CD4-positive, alpha-beta T cell treated with Interferon alpha-2 for 1 hour (primary cell): ENCODE measurements at regions not wholly inside any gene's neighbourhood (a gene's known extent, or its start where the extent isn't known, plus 50 kb on each side); places are given as distances from the start of the nearest gene placed in this dataset.

Source experiments
- DNase-seq, 2 donors: peaks; one replicate each; pipeline ENCODE4 v3.0.0-alpha.2; 2020 to 2022

DNA sequence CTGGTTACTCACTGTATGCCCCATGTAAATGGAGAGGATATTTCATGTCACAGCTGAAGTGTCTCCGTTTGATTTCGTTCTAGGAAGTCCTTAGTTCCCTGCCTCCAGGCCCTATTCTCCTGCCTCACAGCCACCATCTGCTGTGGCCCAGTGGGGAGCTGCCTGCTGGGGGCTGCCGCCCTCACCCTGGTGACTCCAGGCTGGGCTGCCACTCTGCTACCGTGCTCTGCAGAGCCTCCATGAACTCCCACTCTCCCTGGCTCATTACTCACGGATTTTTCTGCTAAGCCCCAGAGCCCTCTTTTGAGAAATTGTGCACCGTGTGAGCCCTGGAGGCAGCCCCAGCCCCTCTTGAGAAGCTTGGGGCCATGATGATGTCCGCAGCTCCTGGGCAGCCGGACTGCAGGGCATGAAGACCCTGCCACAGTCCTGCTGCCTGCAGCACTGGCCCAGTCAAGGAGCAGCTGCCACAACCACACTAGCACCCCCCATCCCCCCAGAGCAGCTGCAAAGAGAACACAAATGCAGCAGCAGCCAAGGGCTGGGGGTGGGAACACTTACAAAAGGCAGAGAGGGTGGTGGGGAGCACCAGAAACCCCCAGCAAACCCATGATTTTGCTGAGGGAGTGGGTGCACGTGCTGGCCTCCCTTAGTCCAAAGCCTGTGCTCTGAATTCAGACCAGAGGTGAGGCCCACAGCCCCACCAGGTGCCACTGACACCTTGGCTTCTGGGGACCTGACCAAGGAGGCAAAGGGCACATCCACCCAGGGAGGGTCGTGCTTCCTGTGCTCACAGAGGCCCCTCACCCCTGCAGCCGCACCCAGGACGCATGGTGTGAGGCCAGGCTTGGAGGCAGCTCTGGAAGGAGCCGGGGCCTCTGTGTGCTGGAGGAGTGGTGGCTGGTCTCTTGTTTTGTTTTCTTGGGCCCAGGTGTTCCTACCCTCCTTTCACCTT, 270.2 kb upstream of the RAB6C start:
- no peak for DNase-seq

DNA sequence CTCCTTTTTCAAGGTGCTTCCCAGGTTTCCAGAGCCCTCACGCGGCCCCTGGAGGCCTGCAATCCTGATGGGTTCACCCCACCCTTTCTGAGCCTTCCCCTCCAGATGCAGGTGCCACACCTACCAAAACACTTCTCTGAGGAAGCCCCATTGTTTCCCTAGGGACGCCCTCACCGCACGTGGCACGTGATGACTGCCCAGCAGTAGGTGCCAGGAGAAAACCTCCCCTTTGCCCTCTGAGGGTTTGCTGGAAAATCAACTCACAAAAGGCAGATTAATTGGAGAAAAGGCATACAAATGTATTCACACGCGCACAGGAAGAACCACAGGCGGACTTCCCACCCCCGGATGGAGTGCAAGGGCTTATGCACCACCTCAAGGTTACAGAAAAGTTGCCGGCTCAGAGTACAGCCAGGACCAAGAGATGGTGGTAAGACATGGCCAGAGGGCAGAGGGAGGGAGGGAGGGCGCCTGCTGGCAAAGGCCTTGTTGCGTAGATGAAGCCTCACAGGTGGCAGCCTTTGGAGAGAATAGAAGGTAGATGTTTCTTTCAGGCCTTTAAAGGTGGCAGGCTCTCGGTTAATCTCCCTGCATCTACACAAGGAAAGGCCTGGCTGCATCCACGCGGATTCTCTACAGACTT, 269.4 kb upstream of the RAB6C start:
- DNase-seq: no peak

DNA sequence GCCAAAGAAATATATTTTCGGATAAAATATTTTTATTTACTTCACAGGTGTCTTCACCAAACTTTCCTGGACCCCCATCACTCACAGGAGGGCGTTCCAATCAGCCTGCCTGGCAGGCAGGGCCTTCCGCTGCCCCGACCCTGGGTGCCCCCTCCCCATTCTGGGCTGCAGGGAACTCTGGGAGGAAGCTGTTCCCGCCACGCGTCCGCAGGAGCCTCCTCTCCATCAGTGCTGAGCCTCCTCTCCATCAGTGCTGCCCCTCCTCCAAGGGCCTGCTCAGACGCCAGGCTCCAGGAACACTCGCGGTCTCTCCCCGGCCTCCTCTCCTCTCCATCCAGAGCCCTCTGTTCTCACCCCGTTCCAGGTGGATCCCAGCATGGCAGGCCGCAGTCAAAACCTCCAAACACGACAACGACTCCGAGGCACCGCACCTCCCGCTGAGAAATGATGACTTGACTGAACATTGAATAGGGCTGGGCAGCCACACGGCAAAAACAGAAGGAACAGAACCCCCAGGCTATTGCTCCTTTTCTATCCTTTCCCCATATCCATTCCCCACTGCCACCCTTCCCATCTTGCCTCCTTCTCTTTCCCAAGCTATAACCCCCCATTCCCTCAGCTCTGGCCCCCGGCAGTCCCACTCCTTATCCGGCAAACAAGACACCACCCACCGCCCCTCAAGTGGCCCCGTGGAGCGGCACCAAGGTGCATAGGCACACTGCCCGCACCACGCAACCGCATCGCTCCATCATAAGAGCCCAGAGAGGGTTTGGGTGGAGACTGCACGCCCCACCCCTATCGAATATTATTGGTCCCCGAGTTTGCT, 268.6 kb upstream of the RAB6C start:
- no peak for DNase-seq

DNA sequence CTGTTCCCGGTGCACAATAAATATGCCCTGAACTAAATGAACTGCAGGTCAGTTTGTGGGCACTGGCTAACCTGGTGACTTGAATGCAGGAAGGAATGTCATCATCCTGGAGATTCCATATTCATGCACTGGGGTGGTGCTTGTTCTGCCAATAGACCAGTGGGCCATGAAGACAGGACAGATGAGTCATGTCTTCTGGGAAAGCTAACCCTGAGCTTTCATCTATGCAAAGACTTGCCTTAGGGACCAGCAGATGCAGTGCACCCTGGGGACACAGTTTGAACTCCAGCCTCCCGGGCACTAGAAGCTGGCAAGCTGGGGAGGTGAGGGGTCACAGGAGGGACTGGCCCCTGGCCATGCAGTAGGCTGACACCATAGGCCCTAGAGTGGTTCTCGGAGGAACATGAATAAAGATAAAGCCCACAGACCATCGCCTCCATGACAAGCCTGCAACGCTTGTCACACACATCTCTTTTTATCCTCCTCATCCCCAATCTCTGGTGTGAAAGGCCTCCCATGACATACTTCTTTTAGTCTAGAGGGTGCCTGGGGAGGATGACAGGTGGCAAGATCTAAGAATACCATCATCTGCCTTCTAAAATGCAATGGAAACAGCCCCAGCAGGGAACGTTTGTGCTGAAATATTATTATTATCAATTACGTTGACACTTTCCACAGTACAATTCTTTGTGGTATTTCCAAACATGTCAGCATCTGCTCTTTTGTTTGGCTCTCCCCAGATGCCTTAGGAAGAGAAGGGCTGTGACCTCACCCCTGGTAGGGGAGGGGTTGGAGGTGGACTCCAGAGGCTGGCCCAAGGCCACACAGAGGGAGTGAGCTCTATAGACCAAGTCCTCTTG, 267.4 kb upstream of the RAB6C start:
- DNase-seq: no peak

DNA sequence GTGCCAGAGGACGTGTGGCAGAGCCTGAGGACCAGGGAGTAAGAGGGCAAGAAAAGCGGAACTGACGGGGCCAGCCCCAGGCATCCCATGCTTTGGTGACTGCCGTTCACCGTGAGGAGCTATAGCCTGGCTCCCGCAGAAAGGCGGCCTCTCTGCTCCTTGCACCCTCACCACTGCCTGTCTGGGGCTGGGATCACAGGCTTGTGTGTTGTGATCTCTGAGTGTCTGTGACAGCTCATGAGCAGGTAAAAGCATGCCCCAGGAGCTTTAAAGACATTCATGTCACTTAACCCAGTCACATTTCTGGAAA, 266.8 kb upstream of the RAB6C start:
- DNase-seq: no peak

DNA sequence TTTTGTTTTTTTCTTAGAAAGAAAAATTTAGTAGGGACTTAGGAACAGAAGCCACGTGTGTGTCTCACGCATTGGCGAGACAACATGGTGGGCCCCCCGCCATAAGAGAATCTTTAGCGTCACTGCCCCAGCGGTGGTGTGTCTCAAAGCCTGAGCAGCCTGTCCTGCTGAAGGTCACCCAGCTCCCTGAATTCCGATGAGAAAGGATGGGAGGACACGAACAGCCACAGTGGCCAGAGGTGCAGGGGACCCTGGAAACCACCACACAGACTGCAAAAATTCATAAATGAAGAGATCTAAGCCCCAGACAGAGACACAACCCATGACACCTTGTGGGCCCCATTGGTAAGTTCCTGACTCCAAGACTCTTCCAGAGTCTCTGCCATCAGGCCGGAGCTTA, 266.1 kb upstream of the RAB6C start:
- DNase-seq: no peak

DNA sequence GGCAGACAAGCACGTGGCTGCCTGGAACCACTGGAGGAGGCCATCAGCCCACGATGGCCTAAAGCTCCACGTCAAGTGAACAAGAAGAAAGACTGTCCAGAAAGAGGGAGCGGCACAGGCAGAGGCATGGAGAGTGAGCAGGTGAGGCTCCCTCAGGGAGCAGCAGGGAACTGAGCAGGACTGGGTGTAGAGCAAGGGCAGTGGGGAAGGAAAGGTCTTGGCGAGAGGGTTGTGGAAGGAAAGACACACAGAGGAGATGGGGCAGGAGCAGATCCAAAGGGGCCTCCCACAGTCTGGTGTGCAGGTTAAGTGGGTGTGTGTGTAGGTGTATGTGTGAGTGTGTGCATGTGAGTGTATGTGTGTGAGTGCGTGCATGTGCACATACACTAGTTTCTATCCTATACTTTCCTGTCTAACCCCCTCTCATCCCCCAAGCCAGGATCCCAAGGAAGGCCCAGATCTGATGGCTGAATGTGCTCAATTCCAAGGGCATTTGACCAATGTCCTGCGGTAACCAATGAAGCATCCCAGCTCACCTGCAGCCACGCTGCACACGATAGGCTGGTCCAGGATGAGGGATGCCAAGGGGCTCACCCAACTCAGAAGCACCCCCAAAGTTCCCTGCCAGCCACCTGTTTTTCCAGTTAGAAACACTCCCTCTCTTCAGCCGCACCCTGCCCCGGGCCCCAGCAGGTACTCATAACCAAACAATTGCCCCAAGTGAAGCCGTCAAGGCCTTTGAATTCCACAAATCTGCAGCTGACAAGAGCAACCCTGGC, 262.5 kb upstream of the RAB6C start:
- DNase-seq: no peak

DNA sequence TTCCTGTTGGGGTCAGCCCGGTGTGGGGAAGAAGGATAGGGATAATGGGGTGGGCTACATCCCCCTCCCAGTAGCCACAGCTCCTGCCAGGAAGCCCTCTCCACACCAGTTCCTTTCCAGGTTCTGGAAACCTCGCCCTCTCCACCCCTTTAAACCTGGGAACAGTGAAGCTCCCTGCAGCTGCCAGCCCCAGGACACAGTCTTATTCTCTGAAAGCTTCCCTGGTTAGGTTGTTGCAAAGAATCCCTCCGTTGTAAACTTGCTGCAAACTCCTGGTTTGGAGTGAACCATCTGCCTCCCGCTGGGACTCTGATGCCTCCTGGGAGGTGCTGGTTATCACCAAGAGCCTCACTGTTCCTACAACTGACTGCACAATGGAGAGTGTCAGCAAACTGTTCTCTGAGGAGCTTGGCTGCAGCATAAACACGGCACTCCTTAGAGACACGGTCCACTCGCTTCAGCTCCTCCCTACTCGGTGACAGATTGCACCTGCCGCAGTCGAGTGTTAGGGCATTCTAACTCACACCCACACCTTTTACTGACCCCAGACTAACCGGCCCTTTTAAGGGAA, 261.8 kb upstream of the RAB6C start:
- no peak for DNase-seq

DNA sequence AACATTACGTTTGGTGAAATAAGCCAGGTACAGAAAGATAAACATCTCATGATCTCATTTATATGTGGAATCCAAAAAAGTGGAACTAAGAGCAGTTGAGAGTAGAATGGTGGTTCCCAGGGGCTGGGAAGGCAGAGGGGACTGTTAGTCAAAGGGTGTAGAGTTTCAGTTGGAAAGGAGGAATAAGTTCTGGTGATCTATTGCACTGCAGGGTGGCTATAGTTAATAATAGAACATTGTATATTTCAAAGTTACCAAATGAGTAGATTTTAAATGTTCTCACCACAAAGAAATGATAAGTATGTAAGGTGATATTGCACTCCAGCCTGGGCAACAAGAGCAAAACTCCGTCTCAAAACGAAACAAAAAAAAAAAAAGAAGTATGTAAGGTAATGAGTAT, 260.1 kb upstream of the RAB6C start:
- DNase-seq: no peak

DNA sequence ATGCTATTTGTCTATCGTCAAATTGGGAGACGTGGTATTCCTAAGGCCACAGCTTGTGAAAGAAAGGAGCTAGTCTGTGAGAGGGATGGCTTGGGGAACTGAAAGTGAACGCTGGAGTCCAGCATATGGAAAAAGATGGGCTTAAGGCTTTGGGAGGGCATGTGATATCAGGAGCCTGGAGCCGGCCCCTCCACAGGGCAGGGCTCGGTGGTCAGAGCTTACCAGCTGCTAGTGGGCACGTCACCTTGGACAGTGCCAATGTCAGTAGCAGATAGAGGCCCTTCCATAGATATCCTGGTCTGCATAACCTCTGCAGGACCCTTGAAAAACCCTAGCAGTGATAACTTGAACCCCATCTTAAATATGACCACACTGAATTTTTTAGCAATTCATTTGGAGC, 259.1 kb upstream of the RAB6C start:
- no peak for DNase-seq

DNA sequence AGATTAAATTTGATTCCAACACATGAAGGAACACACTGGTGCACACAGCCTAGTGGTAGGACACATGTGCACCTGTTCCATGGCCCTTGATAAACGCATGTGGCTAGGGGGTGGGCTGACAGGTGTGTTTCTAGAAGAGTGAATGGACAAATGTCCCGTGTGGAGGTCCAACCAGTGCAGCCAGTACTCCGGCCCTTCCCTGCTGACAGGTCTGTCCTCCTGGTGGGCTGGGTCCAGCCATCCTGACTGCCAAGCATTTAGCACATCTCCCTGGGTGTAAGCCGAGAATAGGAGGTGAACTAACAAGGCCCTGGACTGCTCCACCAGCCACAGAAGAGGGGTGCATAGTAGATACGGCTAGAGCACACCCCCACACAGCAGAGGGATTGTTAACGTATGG, 258.7 kb upstream of the RAB6C start:
- no peak for DNase-seq

DNA sequence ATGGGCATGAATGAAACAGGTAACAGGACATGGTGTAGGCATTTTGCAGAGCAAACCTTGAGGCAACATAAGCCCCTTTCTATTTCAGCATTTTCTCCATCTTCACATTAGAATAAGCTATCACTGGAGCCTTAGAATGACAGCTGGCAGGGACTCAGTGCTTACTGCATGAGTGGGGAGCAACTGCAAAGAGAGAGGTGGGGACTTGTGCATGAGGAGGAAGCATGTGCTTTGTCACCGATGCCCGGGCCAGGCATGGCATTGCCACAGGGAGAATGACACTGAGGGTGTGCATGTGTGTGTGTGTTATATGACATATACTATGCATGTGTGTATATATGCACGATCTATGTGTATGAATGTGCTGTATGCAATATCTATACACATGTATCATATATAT, 258.2 kb upstream of the RAB6C start:
- no peak for DNase-seq

DNA sequence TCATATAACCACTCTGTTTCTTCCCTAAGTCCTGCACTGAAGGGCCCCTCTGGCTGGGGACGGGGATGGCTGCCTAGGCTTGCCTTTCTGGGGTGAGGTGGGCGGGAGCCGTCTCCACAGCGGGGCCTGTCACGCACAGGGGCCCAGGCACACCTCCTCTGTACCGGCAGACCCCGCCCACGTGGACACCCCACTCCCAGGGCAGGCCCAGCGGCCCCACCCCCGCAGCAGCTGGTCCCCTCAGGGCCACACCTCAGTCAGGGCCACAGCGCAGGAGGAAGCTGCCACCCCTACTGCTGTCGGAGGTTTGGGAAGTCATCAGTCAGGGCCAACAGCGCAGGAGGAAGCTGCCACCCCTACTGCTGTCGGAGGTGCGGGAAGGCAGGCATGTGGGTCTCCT, 257.6 kb upstream of the RAB6C start:
- DNase-seq: no peak

DNA sequence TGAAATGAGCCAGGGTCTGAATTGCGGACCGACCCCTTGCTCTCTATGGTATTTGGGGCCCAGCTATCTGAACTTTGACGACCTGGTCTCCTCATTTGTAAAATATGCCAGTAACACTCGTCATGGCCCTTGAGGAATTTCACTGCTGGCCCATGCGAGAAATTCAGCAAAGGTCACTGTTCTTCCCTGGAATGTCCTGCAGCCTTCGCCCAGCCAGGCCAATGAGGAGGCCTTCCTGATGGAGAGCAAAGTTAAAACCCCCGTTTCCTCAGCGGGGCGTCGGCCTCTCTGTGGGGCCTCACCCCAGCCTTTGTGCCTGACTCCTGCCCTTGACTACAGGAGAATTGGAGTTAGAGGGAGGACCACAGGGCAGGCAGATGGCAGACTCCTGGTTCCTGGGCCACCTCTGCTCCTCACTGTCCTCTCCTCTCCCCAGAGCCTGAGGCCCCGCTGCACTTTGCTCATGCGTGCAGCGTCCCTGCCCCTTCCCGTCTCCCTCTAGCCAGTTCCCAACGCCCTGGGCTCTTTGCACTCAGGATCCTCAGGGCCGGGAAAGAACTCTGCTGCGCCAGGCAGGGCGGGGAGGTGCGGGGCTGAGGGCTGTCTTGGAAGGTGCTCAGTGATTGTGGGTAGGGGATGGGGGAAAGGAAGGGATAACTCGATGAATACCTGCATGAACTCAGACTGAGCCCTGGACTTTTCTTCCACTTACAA, 257.0 kb upstream of the RAB6C start:
- DNase-seq: no peak

DNA sequence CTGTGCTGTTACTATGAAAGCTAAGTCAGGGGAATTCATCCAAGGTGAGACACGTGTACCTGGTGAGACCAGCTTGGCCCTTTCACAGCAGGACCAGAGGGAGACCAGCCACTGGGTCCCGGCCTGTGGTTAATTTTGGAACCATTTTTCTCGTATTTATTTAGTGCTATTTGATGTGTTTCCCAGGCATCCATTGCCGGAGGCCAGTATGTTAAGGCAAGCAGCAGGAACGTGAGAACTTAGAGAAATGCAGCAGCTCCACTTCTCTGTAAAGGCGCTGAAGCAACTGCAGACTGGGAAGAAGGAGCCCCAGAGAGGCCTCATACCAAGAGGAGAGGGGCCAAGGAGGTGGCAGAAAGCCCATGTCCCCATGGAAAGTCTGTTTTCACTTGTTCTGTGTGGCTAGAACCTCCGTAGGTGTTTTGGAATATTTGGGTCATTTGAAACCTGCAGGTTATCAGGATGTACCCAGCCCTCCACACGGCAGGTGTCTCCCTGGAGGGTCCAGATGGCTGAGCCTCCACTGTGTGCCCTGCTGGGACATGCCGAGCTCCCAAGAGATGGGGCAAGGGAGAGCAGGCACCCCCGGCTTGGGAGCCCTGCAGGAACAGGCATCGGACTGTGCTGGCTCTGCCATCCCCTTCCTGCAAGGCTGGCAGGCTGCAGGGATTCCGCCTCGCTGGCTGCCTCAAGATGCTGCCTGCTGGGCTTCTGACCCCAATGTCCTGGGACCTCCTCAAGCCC, 256.0 kb upstream of the RAB6C start:
- no peak for DNase-seq

DNA sequence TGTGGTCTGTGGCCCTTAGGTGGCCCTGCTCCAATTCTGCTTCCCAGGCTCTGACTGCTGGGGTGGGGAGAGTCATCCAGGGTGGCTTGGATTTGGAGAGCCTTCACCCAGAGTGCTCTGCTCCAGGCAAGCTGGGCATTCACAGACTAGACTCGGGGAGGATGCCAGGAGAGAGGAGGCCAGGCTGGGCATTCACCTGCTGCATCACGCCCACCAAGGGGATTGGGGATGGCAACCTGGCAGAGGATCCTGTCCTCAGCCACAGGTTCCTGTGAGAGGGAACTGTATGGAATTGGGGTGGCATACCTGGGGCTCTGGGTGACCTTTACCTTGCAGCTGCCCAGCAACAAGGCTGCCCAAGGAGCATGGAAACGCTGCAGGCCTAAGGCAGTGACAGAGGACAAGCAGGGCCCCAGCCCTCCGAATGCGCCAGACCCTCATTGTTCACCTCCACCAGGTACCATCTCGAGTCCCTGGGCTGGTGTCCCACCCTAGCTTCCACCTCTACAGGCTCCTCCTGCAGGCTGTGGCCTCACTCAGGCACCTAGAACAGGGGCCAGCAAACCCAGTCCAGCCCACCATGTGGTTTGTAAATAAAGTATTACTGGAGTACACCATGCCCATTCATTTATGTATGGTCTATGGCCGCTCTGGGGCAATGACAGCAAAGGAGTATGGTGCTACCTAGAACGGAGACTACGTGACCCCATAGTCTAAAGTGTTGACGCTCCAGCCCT, 255.3 kb upstream of the RAB6C start:
- DNase-seq: no peak

DNA sequence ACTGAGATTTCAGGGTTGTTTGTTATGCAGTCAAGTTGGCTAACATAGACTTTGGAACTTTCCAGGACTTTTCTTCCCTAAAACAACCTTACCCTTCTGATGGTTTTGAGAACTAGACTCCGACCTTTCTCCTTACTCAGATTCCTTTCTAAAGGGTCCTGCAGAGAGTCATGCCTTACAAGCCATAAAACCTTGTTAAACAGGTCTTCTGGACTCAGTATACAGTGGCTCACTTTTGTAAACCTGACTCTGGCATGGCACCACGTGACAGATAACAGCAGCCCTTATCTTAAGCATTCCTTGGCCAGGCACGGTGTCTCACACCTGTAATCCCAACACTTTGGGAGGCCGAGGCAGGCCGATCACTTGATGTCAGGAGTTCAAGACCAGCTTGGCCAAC, 253.2 kb upstream of the RAB6C start:
- no peak for DNase-seq

DNA sequence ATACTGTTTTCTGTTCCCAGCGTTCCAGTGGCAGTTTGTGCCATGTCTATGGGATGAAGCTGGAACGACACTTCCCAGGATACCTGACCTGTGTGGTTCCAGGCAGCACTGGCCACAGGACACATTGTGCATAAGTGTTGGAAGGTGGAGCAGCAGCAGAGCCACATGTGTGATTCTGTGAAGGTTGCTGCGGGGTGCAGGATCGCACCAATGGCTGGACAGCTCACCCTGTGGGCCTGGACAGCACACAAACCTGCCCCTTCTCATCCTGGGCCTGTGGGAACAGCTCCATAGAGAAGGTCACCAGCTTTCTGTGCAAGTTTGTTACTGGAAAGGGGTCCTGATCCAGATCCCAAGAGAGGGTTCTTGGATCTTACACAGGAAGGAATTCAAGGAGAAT, 252.2 kb upstream of the RAB6C start:
- DNase-seq: no peak
